NCI-H1092 treated with DMSO at 0.1 percent for 48 hours (cell line): ENCODE measurements at regions not wholly inside any gene's neighbourhood (a gene's known extent, or its start where the extent isn't known, plus 50 kb on each side); places are given as distances from the start of the nearest gene placed in this dataset.

Source experiments
- DNase-seq: peaks from one replicate; lab custom pipeline; 2025; lab: John Stamatoyannopoulos, UW

DNA sequence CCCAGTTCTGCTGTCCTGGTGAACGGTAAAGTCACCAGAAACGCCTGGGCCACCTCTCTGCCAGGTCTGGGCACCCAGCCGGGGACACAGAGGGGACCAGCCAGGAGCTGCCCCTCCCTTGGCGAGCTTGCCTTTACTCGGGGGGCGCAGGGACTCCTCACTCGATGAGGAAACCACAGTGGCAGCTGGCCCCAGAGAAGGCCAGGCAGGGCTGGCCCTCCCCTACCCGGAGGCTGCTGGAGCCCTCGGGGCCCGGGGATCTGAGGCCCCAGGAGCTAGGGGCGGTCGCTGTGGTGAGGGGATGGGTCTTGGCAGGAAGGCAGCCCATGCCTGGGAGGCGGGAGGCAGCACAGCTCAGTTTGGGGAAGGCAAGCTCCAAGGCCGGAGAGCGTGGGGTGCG, 80.4 kb upstream of the SLCO4A1 start:
- DNase-seq: no peak

GRCh38 chr20:62562831-62563230, 79.5 kb upstream of the SLCO4A1 start:
- DNase-seq: no peak

DNA sequence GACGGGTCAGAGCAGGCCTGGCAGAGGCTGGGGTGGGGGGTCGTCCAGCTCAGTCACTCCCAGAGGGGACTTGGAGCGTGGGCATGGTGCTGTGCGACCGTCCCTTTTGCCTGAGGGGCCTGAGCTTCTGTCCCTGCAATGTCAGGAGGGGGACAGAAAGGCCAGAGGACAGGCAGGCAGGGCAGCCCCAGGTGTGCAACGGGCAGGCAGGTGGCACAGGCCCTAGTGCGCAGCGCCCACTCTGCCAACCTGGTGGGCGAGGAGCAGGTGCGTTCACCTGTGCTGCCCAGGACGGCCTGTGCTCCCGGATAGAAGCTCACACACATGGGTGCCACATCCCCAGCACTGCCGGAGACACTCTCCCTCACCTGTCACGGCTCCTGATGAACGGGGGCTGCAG, 78.7 kb upstream of the SLCO4A1 start:
- no peak for DNase-seq

DNA sequence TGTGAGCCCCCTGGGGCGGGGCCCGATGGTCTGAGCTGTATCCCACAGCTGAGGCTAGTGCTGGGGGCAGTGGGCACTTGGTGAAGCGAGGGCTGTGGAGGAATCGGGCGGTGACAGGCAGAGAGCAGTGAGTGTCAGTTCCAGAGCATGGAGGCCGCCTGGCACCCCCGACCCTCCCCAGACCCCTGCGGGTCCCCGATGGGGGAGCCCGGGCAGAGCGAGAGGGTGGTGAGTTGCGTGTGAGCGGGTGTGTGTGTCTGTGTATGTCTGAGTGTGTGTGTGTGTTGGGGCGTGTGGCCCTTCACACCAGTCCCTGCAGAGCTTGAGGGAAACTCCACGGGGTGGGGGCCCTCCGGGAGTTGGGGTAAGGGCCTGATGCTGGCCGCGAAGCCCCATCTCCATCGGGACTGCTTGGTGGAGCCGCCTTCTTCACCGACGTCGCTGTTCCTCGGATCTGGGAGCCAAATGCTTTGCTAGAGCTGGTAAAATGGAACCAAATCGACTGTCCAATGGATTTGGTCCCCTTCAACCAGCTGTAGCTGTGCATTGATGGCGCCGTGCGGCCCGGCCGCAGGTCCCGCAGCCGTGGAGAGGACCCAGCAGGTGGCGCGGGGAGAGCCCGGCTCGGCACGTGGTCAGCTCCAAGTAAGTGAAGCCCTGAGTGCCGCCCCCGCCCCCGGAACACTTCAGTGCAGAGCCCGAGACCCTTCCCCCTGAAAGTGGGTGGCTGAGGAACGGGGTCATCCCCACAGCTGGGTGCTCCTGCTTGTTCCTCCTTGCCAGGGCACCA, 77.7 kb upstream of the SLCO4A1 start:
- DNase-seq: no peak

GRCh38 chr20:62566266-62566665, 76.0 kb upstream of the SLCO4A1 start:
- no peak for DNase-seq

DNA sequence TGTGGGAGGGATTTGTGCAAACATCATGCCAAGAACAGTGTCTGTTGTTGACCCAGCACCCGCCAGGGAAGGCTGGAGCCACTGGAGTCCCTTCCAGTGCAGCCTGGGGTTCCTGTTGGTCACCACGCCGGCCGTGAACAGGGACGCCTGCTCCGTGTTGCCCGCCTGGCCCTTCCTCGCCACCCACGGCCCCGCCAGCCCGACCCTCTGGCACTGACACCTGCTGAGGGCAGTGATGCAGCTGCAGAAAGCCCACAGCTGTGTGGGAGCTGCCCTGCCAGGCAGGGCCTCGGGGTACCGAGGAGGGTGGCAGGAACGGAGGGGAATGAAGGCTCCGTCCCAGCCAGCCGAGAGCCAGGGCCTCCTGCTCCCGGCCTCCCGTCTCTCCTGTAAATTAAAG, 75.5 kb upstream of the SLCO4A1 start:
- DNase-seq: no peak

DNA sequence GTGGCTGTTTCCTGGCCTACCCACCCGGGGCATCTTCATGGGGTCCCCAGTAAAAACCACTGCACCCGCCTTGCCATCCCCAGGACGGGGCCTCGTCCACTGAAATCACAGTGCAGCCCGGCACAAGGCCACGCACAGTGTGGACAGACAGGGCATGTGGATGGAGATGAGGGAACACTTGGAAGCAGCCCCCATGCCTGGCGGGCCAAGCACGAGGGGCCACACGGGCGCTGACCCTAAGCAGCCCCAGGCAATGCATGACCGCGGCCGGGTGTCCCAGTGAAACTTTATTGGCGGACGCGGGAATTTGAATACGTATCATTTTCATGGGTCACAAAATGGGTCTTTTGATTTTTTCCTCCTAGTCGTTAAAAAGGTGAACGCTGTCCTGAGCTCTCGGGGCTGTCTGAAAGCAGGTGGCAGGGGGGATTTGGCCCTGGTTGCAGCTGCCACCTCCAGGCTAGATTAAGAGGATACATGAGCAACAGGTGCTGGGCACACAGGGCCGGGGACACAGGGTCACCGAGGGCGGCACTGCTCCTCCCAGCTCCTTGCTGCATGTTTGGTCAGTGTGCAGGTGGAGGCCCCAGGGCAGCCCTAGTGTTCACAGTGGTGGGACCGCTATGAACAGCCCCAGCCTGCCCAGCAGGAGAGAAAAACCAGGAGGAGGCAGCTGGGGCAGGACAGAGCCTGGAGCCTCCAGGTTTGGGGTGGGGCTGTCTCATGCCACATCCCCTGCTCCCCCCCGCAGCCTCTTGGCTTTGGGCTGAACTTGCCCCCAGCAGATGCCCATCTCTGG, 74.9 kb upstream of the SLCO4A1 start:
- no peak for DNase-seq

DNA sequence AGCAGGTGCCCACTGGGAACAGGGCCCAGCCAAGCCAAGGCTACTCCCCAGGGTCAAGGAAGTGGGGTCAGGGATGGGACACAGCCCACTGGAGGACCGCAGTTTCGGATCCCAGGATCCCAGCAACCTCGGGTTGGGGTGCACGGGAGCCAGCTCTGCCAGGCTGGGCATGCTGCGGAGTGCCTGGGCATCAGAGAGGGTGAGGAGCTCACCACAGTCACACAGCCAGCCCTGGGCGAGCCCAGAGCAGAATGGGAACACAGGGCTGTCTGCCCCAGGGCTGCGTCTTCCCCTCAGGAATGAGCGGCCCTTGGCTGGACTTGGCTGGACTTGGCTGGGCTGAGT, 74.3 kb upstream of the SLCO4A1 start:
- no peak for DNase-seq

DNA sequence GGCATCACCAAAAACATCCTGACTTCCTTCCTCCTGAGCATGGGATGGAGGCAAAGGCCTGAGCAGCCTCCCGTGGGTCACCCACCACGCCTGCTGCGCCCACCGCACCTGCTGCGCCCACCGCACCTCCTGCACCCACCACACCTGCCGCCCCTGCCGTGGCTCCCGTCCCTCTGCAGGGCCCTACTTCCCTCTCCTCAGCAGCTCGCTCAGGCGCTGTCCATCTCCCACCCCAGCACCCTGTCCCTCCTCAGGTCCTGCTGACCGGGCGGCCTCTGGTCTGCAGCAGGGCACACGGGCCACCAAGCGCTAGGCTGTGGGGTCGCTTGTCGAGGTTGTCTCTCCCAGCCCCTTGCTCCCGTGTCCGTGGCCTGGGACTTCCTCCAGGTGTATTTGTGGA, 72.7 kb upstream of the SLCO4A1 start:
- no peak for DNase-seq

- DNase-seq: no peak
Observed at GRCh38 chr20:62570403-62570802, 71.9 kb upstream of the SLCO4A1 start.

- no peak for DNase-seq
Observed at GRCh38 chr20:62570897-62571668, 71.2 kb upstream of the SLCO4A1 start.

DNA sequence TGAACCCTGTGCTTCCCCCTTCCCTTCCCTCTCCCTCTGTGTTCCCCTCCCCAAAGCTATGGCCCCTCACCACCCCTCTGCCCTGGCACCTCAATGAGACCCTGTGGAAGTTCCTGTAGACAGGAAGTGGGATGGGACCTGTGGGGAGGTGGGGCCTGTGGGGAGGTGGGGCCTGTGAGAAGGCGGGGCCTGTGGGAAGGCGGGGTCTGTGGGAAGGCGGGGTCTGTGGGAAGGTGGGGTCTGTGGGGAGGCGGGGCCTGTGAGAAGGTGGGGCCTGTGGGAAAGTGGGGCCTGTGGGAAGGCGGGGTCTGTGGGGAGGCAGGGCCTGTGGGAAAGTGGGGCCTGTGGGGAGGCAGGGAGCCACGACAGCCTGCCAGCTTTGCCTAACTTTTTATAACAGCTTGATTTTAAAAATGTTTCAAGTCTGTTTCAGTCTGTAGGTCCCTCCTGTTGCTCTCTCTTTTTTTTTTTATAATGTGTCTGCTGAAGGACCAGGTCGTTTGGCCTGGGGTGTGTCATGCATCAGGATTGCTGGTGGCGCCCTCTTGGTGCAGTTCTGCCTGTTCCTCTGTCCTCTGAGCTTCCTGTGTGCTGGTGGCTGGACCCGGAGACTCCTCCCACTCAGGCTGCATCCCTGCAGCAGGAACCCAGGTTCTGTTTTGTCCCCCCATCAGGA, 70.5 kb upstream of the SLCO4A1 start:
- no peak for DNase-seq

DNA sequence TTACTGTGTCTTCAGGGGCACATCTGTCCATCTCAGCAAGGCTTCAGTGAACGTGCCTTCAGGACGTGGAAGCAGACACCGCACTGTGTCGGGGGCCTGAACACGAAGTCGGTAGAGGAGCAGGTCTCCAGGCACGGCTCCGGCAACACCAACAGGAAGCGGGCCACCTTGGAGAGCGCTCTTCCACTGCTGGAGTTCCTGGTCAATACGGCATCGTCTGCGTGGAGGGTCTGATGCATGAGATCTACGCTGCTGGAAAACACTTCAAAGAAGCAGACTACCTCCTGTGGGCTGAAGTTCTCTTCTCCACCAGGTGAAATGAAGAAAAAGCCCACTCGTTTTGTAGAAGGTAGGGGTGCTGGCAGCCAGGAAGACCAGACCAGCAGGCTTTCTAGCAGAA, 69.3 kb upstream of the SLCO4A1 start:
- no peak for DNase-seq

DNA sequence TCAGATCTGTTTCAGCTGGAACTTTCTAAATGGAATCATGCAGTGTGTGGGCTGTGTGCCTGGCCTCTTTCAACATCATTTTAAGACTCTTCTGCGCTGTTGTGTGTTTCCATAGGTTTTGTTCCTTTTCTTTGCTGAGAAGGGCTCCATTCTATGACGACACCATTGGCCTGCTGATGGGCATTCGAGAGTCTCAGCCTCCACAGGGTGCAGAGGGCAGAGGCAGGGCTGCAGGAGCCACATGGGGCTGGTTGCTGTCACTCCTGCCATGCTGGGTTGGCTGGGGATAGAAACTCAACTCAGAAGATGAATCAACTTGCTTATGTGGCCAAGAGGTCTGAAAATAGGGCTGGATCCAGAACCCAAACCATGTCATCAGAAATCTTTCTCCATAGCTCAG, 68.5 kb upstream of the SLCO4A1 start:
- DNase-seq: no peak

GRCh38 chr20:62574230-62574993, 67.9 kb upstream of the SLCO4A1 start:
- no peak for DNase-seq

- no peak for DNase-seq
Observed at GRCh38 chr20:62575976-62576722, 66.2 kb upstream of the SLCO4A1 start.

GRCh38 chr20:62576815-62577489, 65.4 kb upstream of the SLCO4A1 start:
- no peak for DNase-seq

DNA sequence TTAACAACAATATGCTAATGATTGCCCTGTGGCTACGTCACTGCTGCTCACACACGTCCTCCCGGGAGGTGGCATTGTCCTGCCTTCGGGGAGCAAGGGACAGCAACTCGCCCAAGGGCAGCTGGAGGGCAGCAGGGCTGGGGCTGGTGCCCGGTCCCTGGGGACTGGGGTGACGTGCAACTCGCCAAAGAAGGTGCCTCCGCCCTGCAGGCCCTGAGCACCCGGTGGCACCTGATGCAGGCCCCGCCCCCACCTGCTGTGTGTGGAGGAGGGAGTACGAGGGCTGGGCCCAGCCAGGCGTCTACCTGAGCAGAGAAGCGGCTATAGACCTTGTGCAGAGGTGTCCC, 64.8 kb upstream of the SLCO4A1 start:
- DNase-seq: no peak

DNA sequence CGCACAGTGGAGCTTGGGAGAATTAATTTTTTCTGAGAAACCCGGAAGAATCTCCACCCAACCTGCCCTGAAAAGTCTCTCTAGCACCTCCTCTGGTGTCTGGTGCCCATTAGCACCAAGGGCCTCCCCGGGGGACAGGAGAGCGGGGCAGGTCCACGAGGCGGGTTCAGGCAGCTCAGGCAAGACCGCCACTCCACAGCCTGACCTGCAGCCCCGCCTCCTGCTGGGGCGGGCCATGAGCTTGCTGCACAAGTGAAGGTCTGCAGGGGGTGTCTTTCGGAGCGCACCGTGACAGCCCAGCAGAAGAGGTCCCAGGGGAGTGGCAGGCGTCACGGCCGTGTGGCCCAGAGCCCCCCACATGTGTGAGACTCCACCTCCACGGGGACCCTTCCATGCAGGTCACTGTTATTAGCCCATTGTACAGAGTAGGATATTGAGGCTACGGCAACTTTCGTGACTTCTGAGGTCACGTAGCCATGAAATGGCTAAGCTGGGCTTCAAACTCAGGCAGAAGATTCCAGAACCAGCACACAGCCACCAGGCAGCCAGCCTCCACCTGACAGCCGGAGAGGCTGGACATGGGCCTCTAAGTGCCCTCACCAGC, 63.9 kb upstream of the SLCO4A1 start:
- peak; percentile 5 for DNase-seq

GRCh38 chr20:62580052-62580451, 62.3 kb upstream of the SLCO4A1 start:
- DNase-seq: no peak
